PC-3 (cell line): ENCODE measurements at regions not wholly inside any gene's neighbourhood (a gene's known extent, or its start where the extent isn't known, plus 50 kb on each side); places are given as distances from the start of the nearest gene placed in this dataset.

Experiments used
- ATAC-seq: fragments of 200-7000 bp; cut with Tn5 transposase; 2 replicates; pipeline ENCODE4 v1.9.1; 2020; ENCODE audit warnings: mild to moderate bottlenecking, moderate library complexity
- BruUV-seq: library from RNA; stranded (reverse); fragments of 400-500 nt; replicated peaks from 2 replicates; lab custom pipeline; 2021; lab: Mats Ljungman, UMichigan
- CTCF ChIA-PET: fragments of 300-600 bp; sonication (Branson Sonifier 250); formaldehyde crosslinking; loops from one replicate; lab custom pipeline; 2022; ENCODE audit warnings: antibody characterized with exemption; lab: Charles Lee
- POLR2A ChIA-PET: fragments of 300-600 bp; sonication (Branson Sonifier 250); formaldehyde crosslinking; loops from one replicate; lab custom pipeline; 2022; ENCODE audit warnings: antibody characterized with exemption; ENCODE audit not compliant: unreplicated experiment; lab: Charles Lee
- DNase-seq: peaks from one replicate; pipeline ENCODE4 v3.0.0-alpha.2; 2015
- H2AFZ ChIP-seq: fragments of 300-600 bp; sonication (generic); 2 replicates; pipeline ENCODE4 v1.6.0; 2016; ENCODE audit warnings: antibody characterized with exemption, low read length
- H3F3A ChIP-seq: fragments of 300-600 bp; sonication (generic); one replicate; pipeline ENCODE4 v1.6.0; 2017; ENCODE audit warnings: antibody characterized with exemption, low read length, control low read depth, mild to moderate bottlenecking; ENCODE audit not compliant: unreplicated experiment
- H3K27ac ChIP-seq: fragments of 300-600 bp; sonication (generic); 2 replicates; pipeline ENCODE4 v1.5.1; 2016; ENCODE audit warnings: mild to moderate bottlenecking, low read length
- H3K27me3 ChIP-seq: fragments of 300-600 bp; sonication (generic); 2 replicates; pipeline ENCODE4 v1.6.1; 2016; ENCODE audit warnings: low read length, mixed read lengths
- H3K36me3 ChIP-seq: fragments of 300-600 bp; sonication (generic); 2 replicates; pipeline ENCODE4 v1.6.1; 2016; ENCODE audit warnings: low read depth, mixed run types, low read length, mixed read lengths
- H3K4me1 ChIP-seq: fragments of 300-600 bp; sonication (generic); 2 replicates; pipeline ENCODE4 v1.5.1; 2016; ENCODE audit warnings: low read length; ENCODE audit not compliant: insufficient read depth
- H3K4me2 ChIP-seq: fragments of 300-600 bp; sonication (generic); 2 replicates; pipeline ENCODE4 v1.6.0; 2016; ENCODE audit warnings: low read length
- H3K4me3 ChIP-seq: fragments of 300-600 bp; sonication (generic); 2 replicates; pipeline ENCODE4 v1.5.1; 2016; ENCODE audit warnings: mild to moderate bottlenecking, low read length, mixed read lengths
- H3K79me2 ChIP-seq: fragments of 300-600 bp; sonication (generic); 2 replicates; pipeline ENCODE4 v1.6.1; 2017; ENCODE audit warnings: low read length, mixed read lengths
- H3K9ac ChIP-seq: fragments of 300-600 bp; sonication (generic); 2 replicates; pipeline ENCODE4 v1.6.0; 2016; ENCODE audit warnings: mild to moderate bottlenecking, low read length
- H3K9me2 ChIP-seq: fragments of 300-600 bp; sonication (generic); replicated peaks from 2 replicates; pipeline ENCODE4 v1.6.1; 2016; ENCODE audit warnings: mixed run types, low read length, mixed read lengths
- H3K9me3 ChIP-seq: fragments of 300-600 bp; sonication (generic); 2 replicates; pipeline ENCODE4 v1.6.1; 2016; ENCODE audit warnings: low read length, mixed read lengths
- H4K20me1 ChIP-seq: fragments of 300-600 bp; sonication (generic); 2 replicates; pipeline ENCODE4 v1.6.1; 2016; ENCODE audit warnings: low read length, mixed read lengths
- CTCF ChIP-seq: fragments of 300-600 bp; sonication (generic); conservative IDR thresholded peaks from 2 replicates; pipeline ENCODE4 v1.5.1; 2017; ENCODE audit warnings: antibody characterized with exemption, low read depth, mild to moderate bottlenecking, low read length
- EZH2 ChIP-seq: fragments of 300-600 bp; sonication (generic); IDR thresholded peaks from one replicate; pipeline ENCODE4 v1.6.1; 2017; ENCODE audit warnings: antibody characterized with exemption, mild to moderate bottlenecking, low read length; ENCODE audit not compliant: unreplicated experiment
- EZH2phosphoT487 ChIP-seq: fragments of 300-600 bp; sonication (generic); IDR thresholded peaks from 2 replicates; pipeline ENCODE4 v1.6.1; 2018; ENCODE audit warnings: mild to moderate bottlenecking, antibody characterized with exemption, low read length, borderline replicate concordance
- intact Hi-C: fragments of 100-400 bp; cut with micrococcal nuclease; formaldehyde crosslinking; loops from 2 replicates; pipeline ENCODE4 v1.9.0; 2023

- H4K20me1 ChIP-seq = no peaks in the 10 kb centered on the region
- no peaks in the 10 kb centered on the region for H3K9me3 ChIP-seq
- CTCF ChIA-PET = no interaction called here
- no TSS peak for BruUV-seq
- H3K79me2 ChIP-seq = no peaks in the 10 kb centered on the region
- no peaks in the 10 kb centered on the region for H3K36me3 ChIP-seq
- no peak overlapping the region for H3K4me3 ChIP-seq
- intact Hi-C loops = no loop called here
- ATAC-seq (no peak), DNase-seq (no peak)
- POLR2A ChIA-PET = no interaction called here
- H2AFZ ChIP-seq = no peak overlapping the region
- H3K9ac ChIP-seq = no peak overlapping the region
- H3K4me2 ChIP-seq = no peak overlapping the region
- H3F3A ChIP-seq = no peaks in the 10 kb centered on the region
- no peaks in the 10 kb centered on the region for H3K4me1 ChIP-seq
- no peak for TF ChIP-seq EZH2phosphoT487
- no peak for TF ChIP-seq CTCF
- no peak for TF ChIP-seq EZH2
- no peaks in the 10 kb centered on the region for H3K9me2 ChIP-seq
- peaks cover 24% of the 10 kb centered on the region; the same call in 1 of the 2 replicates for H3K27me3 ChIP-seq
- H3K27ac ChIP-seq = no peak overlapping the region
Observed at GRCh38 chr15:69919816-69920215, 177.9 kb downstream of the TLE3 start.

- Histone ChIP-seq H3K9me2 (no peaks in the 10 kb centered on the region), H3K27ac (no peak overlapping the region), H3K36me3 (no peaks in the 10 kb centered on the region), H3K27me3 (peaks cover 24% of the 10 kb centered on the region; the same call in 1 of the 2 replicates), H3K4me1 (no peaks in the 10 kb centered on the region), H3K9me3 (no peaks in the 10 kb centered on the region), H2AFZ (no peak overlapping the region), H3K4me3 (no peak overlapping the region), H3K9ac (no peak overlapping the region), H3K4me2 (no peak overlapping the region), H3K79me2 (no peaks in the 10 kb centered on the region), H4K20me1 (no peaks in the 10 kb centered on the region), H3F3A (no peaks in the 10 kb centered on the region)
- no peak for ATAC-seq
- no peak for TF ChIP-seq EZH2
- TF ChIP-seq EZH2phosphoT487 = no peak
- no peak for TF ChIP-seq CTCF
- POLR2A ChIA-PET = no interaction called here
- intact Hi-C loops = no loop called here
- BruUV-seq = no TSS peak
- CTCF ChIA-PET = no interaction called here
- no peak for DNase-seq
Observed at GRCh38 chr15:69920221-69920620, 177.5 kb downstream of the TLE3 start.

GRCh38 chr15:69921626-69922619 lies 175.8 kb downstream of the TLE3 start:
- BruUV-seq = no TSS peak

More at GRCh38 chr15:69921626-69922619, 175.8 kb downstream of the TLE3 start:
- intact Hi-C loops = no loop called here
- ATAC-seq (no peak), DNase-seq (no peak)
- H3K4me3 ChIP-seq = no peak overlapping the region
- peaks cover 17% of the 10 kb centered on the region; the same call in 1 of the 2 replicates for H3K27me3 ChIP-seq
- H3K79me2 ChIP-seq = no peaks in the 10 kb centered on the region
- ChIA-PET CTCF (no interaction called here), POLR2A (no interaction called here)
- no peaks in the 10 kb centered on the region for H3F3A ChIP-seq
- no peak overlapping the region for H3K9ac ChIP-seq
- H4K20me1 ChIP-seq = no peaks in the 10 kb centered on the region
- H3K9me2 ChIP-seq = no peaks in the 10 kb centered on the region
- TF ChIP-seq EZH2phosphoT487 (no peak), CTCF (no peak), EZH2 (no peak)
- H3K4me2 ChIP-seq = no peak overlapping the region
- H3K4me1 ChIP-seq = no peaks in the 10 kb centered on the region
- no peak overlapping the region for H3K27ac ChIP-seq
- no peaks in the 10 kb centered on the region for H3K9me3 ChIP-seq
- H3K36me3 ChIP-seq = no peaks in the 10 kb centered on the region
- H2AFZ ChIP-seq = no peak overlapping the region
